ENCODE measurements at regions not wholly inside any gene's neighbourhood (a gene's known extent, or its start where the extent isn't known, plus 50 kb on each side); places are given as distances from the start of the nearest gene placed in this dataset.

GRCh38 chr11:134474070-134474860 lies 62.2 kb upstream of the B3GAT1 start:
- H3K4me3 Mint-ChIP-seq (ENCODE audit: unreplicated experiment) = no peak overlapping the region
- DNase-seq (ENCODE audit: low spot score) = no peak
- no peak overlapping the region for H3K27ac Mint-ChIP-seq (ENCODE audit: unreplicated experiment)
- H3K4me1 Mint-ChIP-seq (ENCODE audit: low read depth) = no peaks in the 10 kb centered on the region
- no peak for TF ChIP-seq CTCF (IDR thresholded peaks at IDR 0.05)
- no peaks in the 10 kb centered on the region for H3K36me3 Mint-ChIP-seq (ENCODE audit: low read depth)
- H3K9me3 Mint-ChIP-seq (ENCODE audit: low read depth) = no peaks in the 10 kb centered on the region
- H3K27me3 Mint-ChIP-seq (ENCODE audit: low read depth) = peaks cover 7% of the 10 kb centered on the region

GRCh38 chr11:134471716-134472455 lies 59.8 kb upstream of the B3GAT1 start:
- no peaks in the 10 kb centered on the region for H3K9me3 Mint-ChIP-seq (ENCODE audit: low read depth)
- no peaks in the 10 kb centered on the region for H3K36me3 Mint-ChIP-seq (ENCODE audit: low read depth)
- no peak overlapping the region for H3K27ac Mint-ChIP-seq (ENCODE audit: unreplicated experiment)
- no peak for DNase-seq (ENCODE audit: low spot score)
- TF ChIP-seq CTCF (IDR thresholded peaks at IDR 0.05) = no peak
- no peaks in the 10 kb centered on the region for H3K4me1 Mint-ChIP-seq (ENCODE audit: low read depth)
- peaks cover 12% of the 10 kb centered on the region for H3K27me3 Mint-ChIP-seq (ENCODE audit: low read depth)
- H3K4me3 Mint-ChIP-seq (ENCODE audit: unreplicated experiment) = no peak overlapping the region

- Mint-ChIP-seq H3K4me1 (ENCODE audit: low read depth) (no peaks in the 10 kb centered on the region), H3K4me3 (ENCODE audit: unreplicated experiment) (no peak overlapping the region), H3K27ac (ENCODE audit: unreplicated experiment) (no peak overlapping the region), H3K9me3 (ENCODE audit: low read depth) (no peaks in the 10 kb centered on the region), H3K27me3 (ENCODE audit: low read depth) (peaks cover 10% of the 10 kb centered on the region), H3K36me3 (ENCODE audit: low read depth) (no peaks in the 10 kb centered on the region)
- TF ChIP-seq CTCF (IDR thresholded peaks at IDR 0.05) = no peak
- no peak for DNase-seq (ENCODE audit: low spot score)
Measured at GRCh38 chr11:134471087-134471715, 59.2 kb upstream of the B3GAT1 start.

GRCh38 chr11:134470238-134470637 lies 58.2 kb upstream of the B3GAT1 start:
- no peaks in the 10 kb centered on the region for H3K36me3 Mint-ChIP-seq (ENCODE audit: low read depth)
- H3K4me3 Mint-ChIP-seq (ENCODE audit: unreplicated experiment) = no peak overlapping the region
- no peak for DNase-seq (ENCODE audit: low spot score)
- no peaks in the 10 kb centered on the region for H3K9me3 Mint-ChIP-seq (ENCODE audit: low read depth)
- no peak for TF ChIP-seq CTCF (IDR thresholded peaks at IDR 0.05)
- no peak overlapping the region for H3K27ac Mint-ChIP-seq (ENCODE audit: unreplicated experiment)
- no peaks in the 10 kb centered on the region for H3K4me1 Mint-ChIP-seq (ENCODE audit: low read depth)
- peaks cover 16% of the 10 kb centered on the region for H3K27me3 Mint-ChIP-seq (ENCODE audit: low read depth)

- H3K4me1 Mint-ChIP-seq (ENCODE audit: low read depth) = no peaks in the 10 kb centered on the region
- no peak for TF ChIP-seq CTCF (IDR thresholded peaks at IDR 0.05)
- H3K4me3 Mint-ChIP-seq (ENCODE audit: unreplicated experiment) = no peak overlapping the region
- no peak overlapping the region for H3K27ac Mint-ChIP-seq (ENCODE audit: unreplicated experiment)
- H3K36me3 Mint-ChIP-seq (ENCODE audit: low read depth) = no peaks in the 10 kb centered on the region
- no peak for DNase-seq (ENCODE audit: low spot score)
- no peaks in the 10 kb centered on the region for H3K9me3 Mint-ChIP-seq (ENCODE audit: low read depth)
- H3K27me3 Mint-ChIP-seq (ENCODE audit: low read depth) = peaks cover 20% of the 10 kb centered on the region
Measured at GRCh38 chr11:134469627-134470026, 57.6 kb upstream of the B3GAT1 start.

Data from chondrocyte (in vitro differentiated cells).